ENCODE measurements at regions not wholly inside any gene's neighbourhood (a gene's known extent, or its start where the extent isn't known, plus 50 kb on each side); places are given as distances from the start of the nearest gene placed in this dataset.

DNA sequence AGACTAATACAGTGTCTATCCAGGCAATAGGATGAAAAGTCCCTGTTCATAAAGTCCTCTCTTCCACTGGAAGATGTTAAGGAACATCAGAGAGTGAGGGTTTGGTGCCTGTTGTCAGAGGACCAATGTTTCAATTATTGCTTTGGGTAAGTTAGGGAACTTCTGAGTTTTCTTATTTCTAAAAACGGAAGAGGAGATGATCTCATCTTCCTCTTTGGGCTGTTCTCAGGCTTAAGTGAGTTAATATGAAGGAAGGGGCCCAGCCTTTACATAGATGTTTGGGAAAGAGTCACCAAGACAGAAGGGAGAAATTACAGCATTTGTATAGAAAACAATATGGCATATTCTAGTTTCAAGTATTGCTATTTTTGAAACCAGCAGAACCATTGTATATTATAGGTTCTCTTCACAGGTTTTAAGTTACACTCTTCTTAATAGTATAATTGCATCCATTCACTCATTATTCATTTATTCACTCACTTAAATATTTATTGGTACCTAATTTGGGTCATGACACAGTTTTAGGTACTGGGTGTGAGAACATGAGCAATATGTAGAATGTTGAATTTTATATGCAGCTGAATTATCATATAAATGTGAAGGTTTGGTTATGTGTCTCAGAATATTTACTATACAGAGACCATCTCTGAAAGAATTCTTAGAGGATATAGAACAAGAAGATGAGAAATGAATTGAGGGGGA lies 68.5 kb upstream of the LRIG3 start:
- H3K4me2 ChIP-seq, result no peak overlapping the region
- ChIA-PET CTCF (interaction anchor here (1.0 kb wide), 1 partner anchor 448 kb away, joined by 3 read pairs; no protein-coding TSS in a partner anchor), POLR2A (no interaction called here)
- 0 out of 3 replicates have a peak, but pooled peaks cover 9% of the 10 kb centered on the region for H3K9me3 ChIP-seq
- TF ChIP-seq TFCP2L1 (CRISPR knock-in tag; IDR thresholded peaks at IDR 0.05) (no peak), ZSCAN20 (CRISPR knock-in tag; IDR thresholded peaks at IDR 0.05) (no peak), RAD21 (conservative IDR thresholded peaks at IDR 0.05 in 1 of 2, IDR thresholded peaks at IDR 0.05 in 1 of 2) (no peak), KDM5A (IDR thresholded peaks at IDR 0.05) (no peak), MYC (IDR thresholded peaks at IDR 0.05; ENCODE audit: borderline replicate concordance, low read length) (no peak), MAFK (IDR thresholded peaks at IDR 0.05; ENCODE audit: partially characterized antibody) (no peak), EP300 (IDR thresholded peaks at IDR 0.05) (no peak), MAZ (IDR thresholded peaks at IDR 0.05; ENCODE audit: borderline replicate concordance, low read depth, low read length) (no peak), CBX8 (IDR thresholded peaks at IDR 0.05) (no peak), ZNF302 (CRISPR knock-in tag; IDR thresholded peaks at IDR 0.05) (no peak), BHLHE40 (IDR thresholded peaks at IDR 0.05; ENCODE audit: low read depth, low read length) (no peak)
- TF ChIP-seq, protein P1, sequence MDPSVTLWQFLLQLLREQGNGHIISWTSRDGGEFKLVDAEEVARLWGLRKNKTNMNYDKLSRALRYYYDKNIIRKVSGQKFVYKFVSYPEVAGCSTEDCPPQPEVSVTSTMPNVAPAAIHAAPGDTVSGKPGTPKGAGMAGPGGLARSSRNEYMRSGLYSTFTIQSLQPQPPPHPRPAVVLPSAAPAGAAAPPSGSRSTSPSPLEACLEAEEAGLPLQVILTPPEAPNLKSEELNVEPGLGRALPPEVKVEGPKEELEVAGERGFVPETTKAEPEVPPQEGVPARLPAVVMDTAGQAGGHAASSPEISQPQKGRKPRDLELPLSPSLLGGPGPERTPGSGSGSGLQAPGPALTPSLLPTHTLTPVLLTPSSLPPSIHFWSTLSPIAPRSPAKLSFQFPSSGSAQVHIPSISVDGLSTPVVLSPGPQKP (IDR thresholded peaks at IDR 0.05; ENCODE audit: low read depth, low read length), result no peak
- no peaks in the 10 kb centered on the region for H3K4me1 ChIP-seq
- DNase-seq (ENCODE audit: low read depth in 1 of 2, low spot score in 1 of 2) (no peak), ATAC-seq (no peak), FAIRE-seq (no peak)
- no peak overlapping the region for H3K27ac ChIP-seq
- WGBS (ENCODE audit: missing lambda C conversion rate), result 40% methylated on average over 1 of the region's 1 CpG
- H3K4me3 ChIP-seq, result no peak overlapping the region

DNA sequence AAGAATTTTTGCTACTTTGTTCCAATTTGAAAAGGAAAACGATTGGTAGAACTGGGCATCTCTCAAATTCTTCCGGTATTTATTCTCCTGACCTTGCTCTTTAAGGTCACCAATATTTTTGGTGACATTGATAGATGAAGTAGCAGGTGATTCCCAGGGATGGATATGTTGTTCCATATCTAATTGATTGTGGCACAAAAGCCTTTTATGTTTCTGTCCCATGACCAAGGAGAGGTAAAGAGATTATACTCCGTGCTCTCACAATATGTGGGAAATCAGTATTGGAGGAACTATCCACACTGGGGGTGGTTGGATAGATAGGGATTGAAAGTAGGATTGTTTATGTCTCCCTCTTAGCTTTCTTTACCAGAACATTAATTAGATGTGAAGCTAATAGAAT lies 61.7 kb upstream of the LRIG3 start:
- Histone ChIP-seq H3K27ac (no peak overlapping the region), H3K9me3 (no peaks in the 10 kb centered on the region), H3K4me3 (no peak overlapping the region), H3K4me1 (no peaks in the 10 kb centered on the region), H3K4me2 (no peak overlapping the region)
- TF ChIP-seq EP300 (IDR thresholded peaks at IDR 0.05), result no peak
- no peak for TF ChIP-seq CEBPB (IDR thresholded peaks at IDR 0.05)
- no peak for TF ChIP-seq ESRRA (IDR thresholded peaks at IDR 0.05; ENCODE audit: borderline replicate concordance, low read length)
- no peak for TF ChIP-seq POLR2A (IDR thresholded peaks at IDR 0.05; ENCODE audit: low read length)
- TF ChIP-seq NR3C1 (IDR thresholded peaks at IDR 0.05), result no peak
- TF ChIP-seq ZC3H11A (IDR thresholded peaks at IDR 0.05), result no peak
- no peak for TF ChIP-seq CBX2 (IDR thresholded peaks at IDR 0.05; ENCODE audit: borderline replicate concordance, low read depth)
- TF ChIP-seq, protein P2, sequence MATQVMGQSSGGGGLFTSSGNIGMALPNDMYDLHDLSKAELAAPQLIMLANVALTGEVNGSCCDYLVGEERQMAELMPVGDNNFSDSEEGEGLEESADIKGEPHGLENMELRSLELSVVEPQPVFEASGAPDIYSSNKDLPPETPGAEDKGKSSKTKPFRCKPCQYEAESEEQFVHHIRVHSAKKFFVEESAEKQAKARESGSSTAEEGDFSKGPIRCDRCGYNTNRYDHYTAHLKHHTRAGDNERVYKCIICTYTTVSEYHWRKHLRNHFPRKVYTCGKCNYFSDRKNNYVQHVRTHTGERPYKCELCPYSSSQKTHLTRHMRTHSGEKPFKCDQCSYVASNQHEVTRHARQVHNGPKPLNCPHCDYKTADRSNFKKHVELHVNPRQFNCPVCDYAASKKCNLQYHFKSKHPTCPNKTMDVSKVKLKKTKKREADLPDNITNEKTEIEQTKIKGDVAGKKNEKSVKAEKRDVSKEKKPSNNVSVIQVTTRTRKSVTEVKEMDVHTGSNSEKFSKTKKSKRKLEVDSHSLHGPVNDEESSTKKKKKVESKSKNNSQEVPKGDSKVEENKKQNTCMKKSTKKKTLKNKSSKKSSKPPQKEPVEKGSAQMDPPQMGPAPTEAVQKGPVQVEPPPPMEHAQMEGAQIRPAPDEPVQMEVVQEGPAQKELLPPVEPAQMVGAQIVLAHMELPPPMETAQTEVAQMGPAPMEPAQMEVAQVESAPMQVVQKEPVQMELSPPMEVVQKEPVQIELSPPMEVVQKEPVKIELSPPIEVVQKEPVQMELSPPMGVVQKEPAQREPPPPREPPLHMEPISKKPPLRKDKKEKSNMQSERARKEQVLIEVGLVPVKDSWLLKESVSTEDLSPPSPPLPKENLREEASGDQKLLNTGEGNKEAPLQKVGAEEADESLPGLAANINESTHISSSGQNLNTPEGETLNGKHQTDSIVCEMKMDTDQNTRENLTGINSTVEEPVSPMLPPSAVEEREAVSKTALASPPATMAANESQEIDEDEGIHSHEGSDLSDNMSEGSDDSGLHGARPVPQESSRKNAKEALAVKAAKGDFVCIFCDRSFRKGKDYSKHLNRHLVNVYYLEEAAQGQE (IDR thresholded peaks at IDR 0.05), result no peak
- TF ChIP-seq POLR2AphosphoS2 (conservative IDR thresholded peaks at IDR 0.05; ENCODE audit: low read length), result no peak
- TF ChIP-seq, protein P3, sequence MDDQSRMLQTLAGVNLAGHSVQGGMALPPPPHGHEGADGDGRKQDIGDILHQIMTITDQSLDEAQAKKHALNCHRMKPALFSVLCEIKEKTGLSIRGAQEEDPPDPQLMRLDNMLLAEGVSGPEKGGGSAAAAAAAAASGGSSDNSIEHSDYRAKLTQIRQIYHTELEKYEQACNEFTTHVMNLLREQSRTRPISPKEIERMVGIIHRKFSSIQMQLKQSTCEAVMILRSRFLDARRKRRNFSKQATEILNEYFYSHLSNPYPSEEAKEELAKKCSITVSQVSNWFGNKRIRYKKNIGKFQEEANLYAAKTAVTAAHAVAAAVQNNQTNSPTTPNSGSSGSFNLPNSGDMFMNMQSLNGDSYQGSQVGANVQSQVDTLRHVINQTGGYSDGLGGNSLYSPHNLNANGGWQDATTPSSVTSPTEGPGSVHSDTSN (IDR thresholded peaks at IDR 0.05), result no peak
- no peak for TF ChIP-seq JUN (IDR thresholded peaks at IDR 0.05)
- TF ChIP-seq CHD2 (IDR thresholded peaks at IDR 0.05; ENCODE audit: low read length, partially characterized antibody), result no peak
- TF ChIP-seq ZSCAN20 (CRISPR knock-in tag; IDR thresholded peaks at IDR 0.05), result no peak
- TF ChIP-seq CBX8 (IDR thresholded peaks at IDR 0.05), result no peak
- TF ChIP-seq FOXS1 (CRISPR knock-in tag; IDR thresholded peaks at IDR 0.05), result no peak
- TF ChIP-seq HEYL (CRISPR knock-in tag; IDR thresholded peaks at IDR 0.05), result no peak
- POLR2A ChIA-PET, result no interaction called here
- no peak for ATAC-seq
- no peak for FAIRE-seq
- CTCF ChIA-PET, result no interaction called here
- DNase-seq (ENCODE audit: low read depth in 1 of 2, low spot score in 1 of 2), result no peak
- 48% methylated on average over 3 of the region's 3 CpGs for WGBS (ENCODE audit: missing lambda C conversion rate)

Data from A549 (cell line).